Endodermal cell (in vitro differentiated cells): ENCODE measurements at regions not wholly inside any gene's neighbourhood (a gene's known extent, or its start where the extent isn't known, plus 50 kb on each side); places are given as distances from the start of the nearest gene placed in this dataset.

ENCODE experiments used
- DNase-seq: peaks from one replicate; pipeline ENCODE4 v3.0.0-alpha.2; 2017
- H3K27ac ChIP-seq: 2 replicates; pipeline ENCODE4 v1.5.1; 2013; ENCODE audit warnings: mild to moderate bottlenecking, low read depth, low read length, moderate library complexity
- H3K27me3 ChIP-seq: 2 replicates; pipeline ENCODE4 v1.6.1; 2013; ENCODE audit warnings: mild to moderate bottlenecking, low read length, moderate library complexity; ENCODE audit not compliant: insufficient read depth, control insufficient read depth, poor library complexity, severe bottlenecking
- H3K36me3 ChIP-seq: 2 replicates; pipeline ENCODE4 v1.7.0; 2013; ENCODE audit warnings: mild to moderate bottlenecking, low read length, moderate library complexity; ENCODE audit not compliant: control insufficient read depth, insufficient read depth
- H3K4me1 ChIP-seq: one replicate; pipeline ENCODE4 v1.7.0; 2013; ENCODE audit warnings: low read length; ENCODE audit not compliant: control insufficient read depth, insufficient read depth
- H3K4me3 ChIP-seq: 2 replicates; pipeline ENCODE4 v1.5.1; 2013; ENCODE audit warnings: mild to moderate bottlenecking, low read length, moderate library complexity
- H3K9ac ChIP-seq: 2 replicates; pipeline ENCODE4 v1.6.1; 2013; ENCODE audit warnings: mild to moderate bottlenecking, low read length, moderate library complexity; ENCODE audit not compliant: poor library complexity, severe bottlenecking; ENCODE audit errors: extremely low read depth
- H3K9me3 ChIP-seq: 2 replicates; pipeline ENCODE4 v1.6.1; 2013; ENCODE audit warnings: mild to moderate bottlenecking, low read length, moderate library complexity; ENCODE audit not compliant: control insufficient read depth
- H3K27ac Mint-ChIP-seq: 2 replicates; pipeline ENCODE4 v1.8.0; 2020; ENCODE audit warnings: mixed read lengths
- H3K27me3 Mint-ChIP-seq: 2 replicates; pipeline ENCODE4 v1.8.0; 2021; ENCODE audit warnings: mild to moderate bottlenecking, mixed read lengths; ENCODE audit not compliant: insufficient read depth
- H3K36me3 Mint-ChIP-seq: 2 replicates; pipeline ENCODE4 v1.8.0; 2020; ENCODE audit warnings: low read depth, mixed read lengths
- H3K4me1 Mint-ChIP-seq: 2 replicates; pipeline ENCODE4 v1.8.0; 2020; ENCODE audit warnings: mixed read lengths
- H3K4me3 Mint-ChIP-seq: 2 replicates; pipeline ENCODE4 v1.8.0; 2020; ENCODE audit warnings: mild to moderate bottlenecking, moderate library complexity, mixed read lengths
- H3K9me3 Mint-ChIP-seq: 2 replicates; pipeline ENCODE4 v1.8.0; 2020; ENCODE audit warnings: mild to moderate bottlenecking, mixed read lengths
- CTCF ChIP-seq: fragments of 200-600 bp; sonication (generic); conservative IDR thresholded peaks from 2 replicates; pipeline ENCODE4 v1.5.0; 2021; ENCODE audit warnings: antibody characterized with exemption, mild to moderate bottlenecking
- WGBS, 2 experiments: methylation state at CpG; one replicate each; pipeline versions ENCODE4 v1.1.5 to v1.1.7; 2013; ENCODE audit warnings: missing lambda C conversion rate in 2 of 2, mixed read lengths in 1 of 2; ENCODE audit not compliant: insufficient coverage in 1 of 2, insufficient read length in 1 of 2; 5-methylcytosine and 5-hydroxymethylcytosine counted together

- no peaks in the 10 kb centered on the region for H3K36me3 ChIP-seq
- Mint-ChIP-seq H3K27ac (no peak overlapping the region), H3K27me3 (no peaks in the 10 kb centered on the region), H3K4me1 (no peaks in the 10 kb centered on the region), H3K36me3 (no peaks in the 10 kb centered on the region), H3K9me3 (peaks cover 17% of the 10 kb centered on the region), H3K4me3 (no peak overlapping the region)
- no peak overlapping the region for H3K27ac ChIP-seq
- DNase-seq: no peak
- H3K9me3 ChIP-seq: peaks cover 9% of the 10 kb centered on the region
- TF ChIP-seq CTCF: no peak
- H3K4me1 ChIP-seq: no peaks in the 10 kb centered on the region
- no peaks in the 10 kb centered on the region for H3K27me3 ChIP-seq
- no peak overlapping the region for H3K4me3 ChIP-seq
- H3K9ac ChIP-seq: no peak overlapping the region
These were observed 1487.3 kb downstream of the PCDH7 start for GRCh38 chr4:32207456-32207855.

GRCh38 chr4:32215277-32215676 is 1495.1 kb downstream of the PCDH7 start:
- no peaks in the 10 kb centered on the region for H3K36me3 Mint-ChIP-seq
- no peak overlapping the region for H3K4me3 Mint-ChIP-seq
- Histone ChIP-seq H3K27ac (no peak overlapping the region), H3K36me3 (no peaks in the 10 kb centered on the region), H3K9me3 (no peaks in the 10 kb centered on the region), H3K4me3 (no peak overlapping the region), H3K4me1 (no peaks in the 10 kb centered on the region), H3K9ac (no peak overlapping the region), H3K27me3 (no peaks in the 10 kb centered on the region)
- no peak for DNase-seq
- 92 to 100% methylated on average over 6 to 10 of the region's 10 CpGs for WGBS, 2 experiments
- H3K4me1 Mint-ChIP-seq: no peaks in the 10 kb centered on the region
- H3K9me3 Mint-ChIP-seq: no peaks in the 10 kb centered on the region
- no peak overlapping the region for H3K27ac Mint-ChIP-seq
- no peaks in the 10 kb centered on the region for H3K27me3 Mint-ChIP-seq
- TF ChIP-seq CTCF: no peak

- Histone ChIP-seq H3K9me3 (no peaks in the 10 kb centered on the region), H3K9ac (no peak overlapping the region), H3K4me3 (no peak overlapping the region), H3K36me3 (no peaks in the 10 kb centered on the region), H3K4me1 (no peaks in the 10 kb centered on the region), H3K27me3 (no peaks in the 10 kb centered on the region), H3K27ac (no peak overlapping the region)
- H3K27ac Mint-ChIP-seq: no peak overlapping the region
- H3K36me3 Mint-ChIP-seq: no peaks in the 10 kb centered on the region
- no peak for DNase-seq
- WGBS, 2 experiments: 92 to 95% methylated on average over 2 to 9 of the region's 9 CpGs
- H3K9me3 Mint-ChIP-seq: no peaks in the 10 kb centered on the region
- TF ChIP-seq CTCF: no peak
- H3K4me1 Mint-ChIP-seq: no peaks in the 10 kb centered on the region
- H3K4me3 Mint-ChIP-seq: no peak overlapping the region
- H3K27me3 Mint-ChIP-seq: no peaks in the 10 kb centered on the region
These were observed 1496.3 kb downstream of the PCDH7 start for GRCh38 chr4:32216502-32216901.
